ENCODE measurements at regions not wholly inside any gene's neighbourhood (a gene's known extent, or its start where the extent isn't known, plus 50 kb on each side); places are given as distances from the start of the nearest gene placed in this dataset.

GRCh38 chr4:114364857-114365256 is 233.8 kb upstream of the UGT8 start:
- H3K4me1 ChIP-seq (ENCODE audit: low read depth) = peaks cover 3% of the 10 kb centered on the region
- no peaks in the 10 kb centered on the region for H3K9me3 ChIP-seq (ENCODE audit: low read depth)
- H3K27me3 ChIP-seq = no peaks in the 10 kb centered on the region
- TF ChIP-seq CTCF (IDR thresholded peaks at IDR 0.05; ENCODE audit: low read depth, low read length) = no peak
- H3K4me3 ChIP-seq = no peak overlapping the region
- H3K36me3 ChIP-seq = no peaks in the 10 kb centered on the region
- peak in 1 of 2 donors; percentile 61 for DNase-seq (ENCODE audit: low read depth in 1 of 2, low spot score in 1 of 2)
- H3K27ac ChIP-seq = no peak overlapping the region

GRCh38 chr4:114365591-114365990 is 233.0 kb upstream of the UGT8 start:
- Histone ChIP-seq H3K36me3 (no peaks in the 10 kb centered on the region), H3K27me3 (no peaks in the 10 kb centered on the region), H3K4me1 (ENCODE audit: low read depth) (peaks cover 3% of the 10 kb centered on the region), H3K4me3 (no peak overlapping the region), H3K27ac (no peak overlapping the region), H3K9me3 (ENCODE audit: low read depth) (no peaks in the 10 kb centered on the region)
- DNase-seq (ENCODE audit: low read depth in 1 of 2, low spot score in 1 of 2) = no peak
- no peak for TF ChIP-seq CTCF (IDR thresholded peaks at IDR 0.05; ENCODE audit: low read depth, low read length)

- H3K4me1 ChIP-seq (ENCODE audit: low read depth) = peaks cover 3% of the 10 kb centered on the region
- no peaks in the 10 kb centered on the region for H3K27me3 ChIP-seq
- no peak for DNase-seq (ENCODE audit: low read depth in 1 of 2, low spot score in 1 of 2)
- no peaks in the 10 kb centered on the region for H3K9me3 ChIP-seq (ENCODE audit: low read depth)
- no peak overlapping the region for H3K27ac ChIP-seq
- H3K4me3 ChIP-seq = no peak overlapping the region
- no peak for TF ChIP-seq CTCF (IDR thresholded peaks at IDR 0.05; ENCODE audit: low read depth, low read length)
- no peaks in the 10 kb centered on the region for H3K36me3 ChIP-seq
Measured at GRCh38 chr4:114366368-114366767, 232.2 kb upstream of the UGT8 start.

- no peak for DNase-seq (ENCODE audit: low read depth in 1 of 2, low spot score in 1 of 2)
- TF ChIP-seq CTCF (IDR thresholded peaks at IDR 0.05; ENCODE audit: low read depth, low read length) = no peak
- no peak overlapping the region for H3K27ac ChIP-seq
- H3K36me3 ChIP-seq = no peaks in the 10 kb centered on the region
- no peaks in the 10 kb centered on the region for H3K27me3 ChIP-seq
- H3K4me1 ChIP-seq (ENCODE audit: low read depth) = peaks cover 3% of the 10 kb centered on the region
- no peaks in the 10 kb centered on the region for H3K9me3 ChIP-seq (ENCODE audit: low read depth)
- H3K4me3 ChIP-seq = no peak overlapping the region
Measured at GRCh38 chr4:114368751-114369150, 229.9 kb upstream of the UGT8 start.

GRCh38 chr4:114373508-114373907 is 225.1 kb upstream of the UGT8 start:
- TF ChIP-seq CTCF (IDR thresholded peaks at IDR 0.05; ENCODE audit: low read depth, low read length) = no peak
- no peak for DNase-seq (ENCODE audit: low read depth in 1 of 2, low spot score in 1 of 2)
- H3K9me3 ChIP-seq (ENCODE audit: low read depth) = no peaks in the 10 kb centered on the region
- H3K4me1 ChIP-seq (ENCODE audit: low read depth) = no peaks in the 10 kb centered on the region
- no peak overlapping the region for H3K27ac ChIP-seq
- no peaks in the 10 kb centered on the region for H3K27me3 ChIP-seq
- no peaks in the 10 kb centered on the region for H3K36me3 ChIP-seq
- no peak overlapping the region for H3K4me3 ChIP-seq

All from cardiac muscle cell (in vitro differentiated cells and primary cell).